GM23338 (cell line): ENCODE measurements at regions not wholly inside any gene's neighbourhood (a gene's known extent, or its start where the extent isn't known, plus 50 kb on each side); places are given as distances from the start of the nearest gene placed in this dataset.

ENCODE experiments used
- CREB1 ChIP-seq: fragments of 250-450 bp; sonication (Bioruptor Pico); IDR thresholded peaks from 2 replicates; pipeline ENCODE4 v1.5.0; 2020; ENCODE audit warnings: low read depth, mild to moderate bottlenecking, moderate library complexity
- EZH2 ChIP-seq: fragments of 200-600 bp; sonication (generic); IDR thresholded peaks from one replicate; pipeline ENCODE4 v1.8.0; 2017; ENCODE audit warnings: antibody characterized with exemption, mild to moderate bottlenecking, low read depth; ENCODE audit not compliant: unreplicated experiment
- EZH2phosphoT487 ChIP-seq: fragments of 200-600 bp; sonication (generic); IDR thresholded peaks from one replicate; pipeline ENCODE4 v1.8.1; 2018; ENCODE audit warnings: antibody characterized with exemption; ENCODE audit not compliant: unreplicated experiment
- JUNB ChIP-seq: IDR thresholded peaks from one replicate; pipeline ENCODE4 v1.6.1; 2016; ENCODE audit warnings: antibody characterized with exemption; ENCODE audit not compliant: unreplicated experiment
- POLR2AphosphoS5 ChIP-seq: IDR thresholded peaks from 2 replicates; pipeline ENCODE4 v1.6.1; 2016; ENCODE audit warnings: antibody characterized with exemption, low read depth
- ZNF114 ChIP-seq: fragments of 250-450 bp; sonication (Bioruptor Pico); IDR thresholded peaks from 2 replicates; pipeline ENCODE4 v1.5.0; 2020; ENCODE audit warnings: mild to moderate bottlenecking, moderate library complexity
- ZNF331 ChIP-seq: fragments of 250-450 bp; sonication (Bioruptor Pico); IDR thresholded peaks from 2 replicates; pipeline ENCODE4 v1.5.0; 2020; ENCODE audit warnings: low read depth, mild to moderate bottlenecking, moderate library complexity
- ZNF462 ChIP-seq: fragments of 250-450 bp; sonication (Bioruptor Pico); IDR thresholded peaks from 2 replicates; pipeline ENCODE4 v1.5.0; 2020; ENCODE audit warnings: mild to moderate bottlenecking, moderate library complexity
- TF ChIP-seq, protein P1 (sequence below), 2 experiments: fragments of 200-600 bp in 1 of 2; sonication (generic) in 1 of 2; conservative IDR thresholded peaks; 2 replicates each; pipeline versions ENCODE4 v1.5.1 to v1.6.1; 2016 to 2017; ENCODE audit warnings: antibody characterized with exemption in 2 of 2, low read depth in 2 of 2, mild to moderate bottlenecking in 2 of 2, moderate library complexity in 1 of 2
- TF ChIP-seq, protein P2 (sequence below): IDR thresholded peaks from one replicate; pipeline ENCODE4 v1.6.1; 2018; ENCODE audit warnings: antibody characterized with exemption; ENCODE audit not compliant: unreplicated experiment

DNA sequence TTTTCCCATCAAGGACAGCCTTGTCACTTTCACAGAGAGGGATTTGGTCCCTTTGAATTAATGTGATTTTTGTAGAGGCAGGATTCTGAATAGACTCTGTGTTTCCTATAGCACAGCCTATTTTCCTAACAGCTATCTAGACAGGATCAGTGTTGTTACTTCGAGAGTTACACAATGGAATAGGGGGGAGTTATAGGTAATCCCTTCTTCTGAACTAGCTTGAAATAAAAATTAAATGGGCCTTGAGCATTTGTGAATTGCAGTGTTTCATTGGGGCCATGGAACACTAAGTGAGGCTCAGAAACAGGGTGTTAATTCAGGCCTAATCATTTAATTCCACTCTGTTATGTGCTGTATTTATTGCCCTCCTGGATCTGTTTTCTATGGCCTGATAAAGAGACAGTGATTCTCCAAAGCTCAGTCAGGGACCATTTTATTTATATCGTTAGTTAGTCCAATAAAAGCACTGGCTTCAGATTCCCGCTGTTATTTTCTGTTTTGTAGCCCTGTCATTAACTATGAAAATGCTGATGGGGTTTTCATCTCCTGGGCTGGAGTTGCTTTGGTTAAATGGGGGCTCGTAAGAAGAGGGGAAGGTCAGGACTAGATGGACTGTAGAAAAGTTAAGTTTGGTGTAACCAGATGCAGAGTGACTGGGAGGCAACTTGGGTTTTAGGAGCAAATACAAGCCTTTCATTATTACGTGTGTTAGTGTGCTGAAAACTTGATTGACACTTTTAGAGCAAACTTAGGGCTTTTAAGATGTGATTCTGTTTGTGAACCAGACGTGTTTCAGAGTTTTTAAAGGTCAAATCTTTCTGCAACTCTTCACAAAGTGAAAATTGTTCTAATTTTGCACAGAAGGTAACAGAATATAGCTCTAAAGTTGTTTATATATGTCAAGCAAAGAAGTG, 461.0 kb upstream of the HNRNPA3 start:
- TF ChIP-seq EZH2 (no peak), POLR2AphosphoS5 (no peak), JUNB (no peak), EZH2phosphoT487 (no peak), ZNF331 (CRISPR knock-in tag) (no peak), CREB1 (CRISPR knock-in tag) (no peak), ZNF462 (CRISPR knock-in tag) (no peak), ZNF114 (CRISPR knock-in tag) (no peak)
- TF ChIP-seq, protein P1, sequence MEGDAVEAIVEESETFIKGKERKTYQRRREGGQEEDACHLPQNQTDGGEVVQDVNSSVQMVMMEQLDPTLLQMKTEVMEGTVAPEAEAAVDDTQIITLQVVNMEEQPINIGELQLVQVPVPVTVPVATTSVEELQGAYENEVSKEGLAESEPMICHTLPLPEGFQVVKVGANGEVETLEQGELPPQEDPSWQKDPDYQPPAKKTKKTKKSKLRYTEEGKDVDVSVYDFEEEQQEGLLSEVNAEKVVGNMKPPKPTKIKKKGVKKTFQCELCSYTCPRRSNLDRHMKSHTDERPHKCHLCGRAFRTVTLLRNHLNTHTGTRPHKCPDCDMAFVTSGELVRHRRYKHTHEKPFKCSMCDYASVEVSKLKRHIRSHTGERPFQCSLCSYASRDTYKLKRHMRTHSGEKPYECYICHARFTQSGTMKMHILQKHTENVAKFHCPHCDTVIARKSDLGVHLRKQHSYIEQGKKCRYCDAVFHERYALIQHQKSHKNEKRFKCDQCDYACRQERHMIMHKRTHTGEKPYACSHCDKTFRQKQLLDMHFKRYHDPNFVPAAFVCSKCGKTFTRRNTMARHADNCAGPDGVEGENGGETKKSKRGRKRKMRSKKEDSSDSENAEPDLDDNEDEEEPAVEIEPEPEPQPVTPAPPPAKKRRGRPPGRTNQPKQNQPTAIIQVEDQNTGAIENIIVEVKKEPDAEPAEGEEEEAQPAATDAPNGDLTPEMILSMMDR (conservative IDR thresholded peaks at IDR 0.05; ENCODE audit: low read depth in 2 of 2): no peak
- TF ChIP-seq, protein P2, sequence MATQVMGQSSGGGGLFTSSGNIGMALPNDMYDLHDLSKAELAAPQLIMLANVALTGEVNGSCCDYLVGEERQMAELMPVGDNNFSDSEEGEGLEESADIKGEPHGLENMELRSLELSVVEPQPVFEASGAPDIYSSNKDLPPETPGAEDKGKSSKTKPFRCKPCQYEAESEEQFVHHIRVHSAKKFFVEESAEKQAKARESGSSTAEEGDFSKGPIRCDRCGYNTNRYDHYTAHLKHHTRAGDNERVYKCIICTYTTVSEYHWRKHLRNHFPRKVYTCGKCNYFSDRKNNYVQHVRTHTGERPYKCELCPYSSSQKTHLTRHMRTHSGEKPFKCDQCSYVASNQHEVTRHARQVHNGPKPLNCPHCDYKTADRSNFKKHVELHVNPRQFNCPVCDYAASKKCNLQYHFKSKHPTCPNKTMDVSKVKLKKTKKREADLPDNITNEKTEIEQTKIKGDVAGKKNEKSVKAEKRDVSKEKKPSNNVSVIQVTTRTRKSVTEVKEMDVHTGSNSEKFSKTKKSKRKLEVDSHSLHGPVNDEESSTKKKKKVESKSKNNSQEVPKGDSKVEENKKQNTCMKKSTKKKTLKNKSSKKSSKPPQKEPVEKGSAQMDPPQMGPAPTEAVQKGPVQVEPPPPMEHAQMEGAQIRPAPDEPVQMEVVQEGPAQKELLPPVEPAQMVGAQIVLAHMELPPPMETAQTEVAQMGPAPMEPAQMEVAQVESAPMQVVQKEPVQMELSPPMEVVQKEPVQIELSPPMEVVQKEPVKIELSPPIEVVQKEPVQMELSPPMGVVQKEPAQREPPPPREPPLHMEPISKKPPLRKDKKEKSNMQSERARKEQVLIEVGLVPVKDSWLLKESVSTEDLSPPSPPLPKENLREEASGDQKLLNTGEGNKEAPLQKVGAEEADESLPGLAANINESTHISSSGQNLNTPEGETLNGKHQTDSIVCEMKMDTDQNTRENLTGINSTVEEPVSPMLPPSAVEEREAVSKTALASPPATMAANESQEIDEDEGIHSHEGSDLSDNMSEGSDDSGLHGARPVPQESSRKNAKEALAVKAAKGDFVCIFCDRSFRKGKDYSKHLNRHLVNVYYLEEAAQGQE: no peak
